HG03521 (cell line): ENCODE measurements at regions not wholly inside any gene's neighbourhood (a gene's known extent, or its start where the extent isn't known, plus 50 kb on each side); places are given as distances from the start of the nearest gene placed in this dataset.
"Not testable (repeated sequence)": the region's sequence is repeated elsewhere in the genome, so short reads cannot be mapped to it uniquely, and the experiment has no call there.

Source experiments
- ATAC-seq: cut with Tn5 transposase; IDR thresholded peaks from one replicate; pipeline ENCODE4 v1.9.1; 2021; ENCODE audit warnings: mild to moderate bottlenecking, moderate library complexity; ENCODE audit not compliant: unreplicated experiment

GRCh38 chr20:19868441-19868840, 110.4 kb downstream of the RIN2 start:
- ATAC-seq, result no peak

GRCh38 chr20:19872001-19872400, 113.9 kb downstream of the RIN2 start:
- ATAC-seq, result no peak

GRCh38 chr20:19874040-19874727, 116.1 kb downstream of the RIN2 start:
- ATAC-seq, result no peak

- no peak for ATAC-seq
These were observed 117.5 kb downstream of the RIN2 start for GRCh38 chr20:19875376-19876221.

- no peak for ATAC-seq
These were observed 118.9 kb downstream of the RIN2 start for GRCh38 chr20:19876828-19877460.

- not testable (repeated sequence) for ATAC-seq
These were observed 121.8 kb downstream of the RIN2 start for GRCh38 chr20:19879874-19880255.

GRCh38 chr20:19880256-19881079, 122.4 kb downstream of the RIN2 start:
- ATAC-seq, result no peak

- no peak for ATAC-seq
These were observed 123.2 kb downstream of the RIN2 start for GRCh38 chr20:19881080-19881840.

- no peak for ATAC-seq
These were observed 123.9 kb downstream of the RIN2 start for GRCh38 chr20:19881990-19882389.

- ATAC-seq, result no peak
These were observed 124.4 kb downstream of the RIN2 start for GRCh38 chr20:19882446-19882845.

- no peak for ATAC-seq
These were observed 125.4 kb downstream of the RIN2 start for GRCh38 chr20:19883501-19883900.

- ATAC-seq, result no peak
These were observed 127.5 kb downstream of the RIN2 start for GRCh38 chr20:19885594-19885938.

GRCh38 chr20:19885939-19886660, 128.0 kb downstream of the RIN2 start:
- no peak for ATAC-seq

- no peak for ATAC-seq
These were observed 128.7 kb downstream of the RIN2 start for GRCh38 chr20:19886661-19887288.

GRCh38 chr20:19887556-19888268, 129.4 kb upstream of the NAA20 start:
- no peak for ATAC-seq

- ATAC-seq, result no peak
These were observed 128.9 kb upstream of the NAA20 start for GRCh38 chr20:19888269-19888671.

- ATAC-seq, result no peak
These were observed 127.9 kb upstream of the NAA20 start for GRCh38 chr20:19889011-19889953.
